PC-3 (cell line): ENCODE measurements at regions not wholly inside any gene's neighbourhood (a gene's known extent, or its start where the extent isn't known, plus 50 kb on each side); places are given as distances from the start of the nearest gene placed in this dataset.

ENCODE experiments used
- CTCF ChIP-seq: fragments of 300-600 bp; sonication (generic); conservative IDR thresholded peaks from 2 replicates; pipeline ENCODE4 v1.5.1; 2017; ENCODE audit warnings: antibody characterized with exemption, low read depth, mild to moderate bottlenecking, low read length
- EZH2 ChIP-seq: fragments of 300-600 bp; sonication (generic); IDR thresholded peaks from one replicate; pipeline ENCODE4 v1.6.1; 2017; ENCODE audit warnings: antibody characterized with exemption, mild to moderate bottlenecking, low read length; ENCODE audit not compliant: unreplicated experiment
- EZH2phosphoT487 ChIP-seq: fragments of 300-600 bp; sonication (generic); IDR thresholded peaks from 2 replicates; pipeline ENCODE4 v1.6.1; 2018; ENCODE audit warnings: mild to moderate bottlenecking, antibody characterized with exemption, low read length, borderline replicate concordance

- TF ChIP-seq EZH2phosphoT487 (no peak), CTCF (no peak), EZH2 (no peak)
Observed at GRCh38 chr20:7232796-7233195, 465.3 kb downstream of the BMP2 start.
